HG03196 (cell line): ENCODE measurements at regions not wholly inside any gene's neighbourhood (a gene's known extent, or its start where the extent isn't known, plus 50 kb on each side); places are given as distances from the start of the nearest gene placed in this dataset.
"Not testable (repeated sequence)": the region's sequence is repeated elsewhere in the genome, so short reads cannot be mapped to it uniquely, and the experiment has no call there.

ENCODE experiments used
- ATAC-seq: cut with Tn5 transposase; IDR thresholded peaks from one replicate; pipeline ENCODE4 v1.9.1; 2021; ENCODE audit not compliant: unreplicated experiment

- no peak for ATAC-seq
Measured at GRCh38 chr11:23429569-23429968, 569.3 kb upstream of the CCDC179 start.

- no peak for ATAC-seq
Measured at GRCh38 chr11:23453522-23453921, 593.2 kb upstream of the CCDC179 start.

- no peak for ATAC-seq
Measured at GRCh38 chr11:23455321-23455891, 595.1 kb upstream of the CCDC179 start.

- ATAC-seq, result no peak
Measured at GRCh38 chr11:23457641-23458040, 597.4 kb upstream of the CCDC179 start.

DNA sequence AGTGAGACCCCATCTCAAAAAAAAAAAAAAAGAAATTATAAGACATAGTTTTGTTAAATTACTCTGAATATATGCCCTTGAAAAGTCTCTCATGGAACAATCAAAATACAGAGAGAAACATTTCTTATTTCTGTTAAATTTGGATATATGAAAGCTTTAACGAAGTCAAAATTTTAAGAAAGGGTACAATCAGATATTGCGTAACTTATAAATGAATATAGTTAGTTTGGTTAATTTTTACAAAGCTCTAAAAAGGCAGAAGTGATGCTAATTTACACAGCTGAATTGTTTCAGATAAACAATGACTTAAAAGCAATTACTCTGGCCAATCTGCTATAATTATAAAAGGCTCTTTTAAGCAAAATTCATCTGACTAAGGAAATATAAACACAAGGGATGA lies 611.6 kb upstream of the CCDC179 start:
- ATAC-seq, result no peak

DNA sequence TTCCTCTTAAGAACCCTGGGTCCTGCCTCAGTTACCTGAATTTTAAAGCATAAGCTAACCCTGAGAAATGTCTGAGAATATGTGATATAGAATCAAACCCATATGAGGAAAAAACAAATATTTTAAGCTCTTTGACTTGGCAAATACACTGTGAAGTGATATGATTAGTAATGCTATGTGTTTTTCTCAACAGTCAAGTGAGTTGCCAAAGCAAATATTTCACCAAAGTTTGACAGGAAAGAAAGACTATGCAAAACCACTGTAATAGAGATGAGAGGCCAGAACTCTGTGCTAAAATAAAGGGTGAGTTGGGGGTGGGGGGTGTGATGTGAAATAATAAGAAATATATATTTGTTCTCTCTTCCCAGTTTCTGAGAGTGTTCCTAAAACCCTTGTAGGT lies 613.5 kb upstream of the CCDC179 start:
- no peak for ATAC-seq

DNA sequence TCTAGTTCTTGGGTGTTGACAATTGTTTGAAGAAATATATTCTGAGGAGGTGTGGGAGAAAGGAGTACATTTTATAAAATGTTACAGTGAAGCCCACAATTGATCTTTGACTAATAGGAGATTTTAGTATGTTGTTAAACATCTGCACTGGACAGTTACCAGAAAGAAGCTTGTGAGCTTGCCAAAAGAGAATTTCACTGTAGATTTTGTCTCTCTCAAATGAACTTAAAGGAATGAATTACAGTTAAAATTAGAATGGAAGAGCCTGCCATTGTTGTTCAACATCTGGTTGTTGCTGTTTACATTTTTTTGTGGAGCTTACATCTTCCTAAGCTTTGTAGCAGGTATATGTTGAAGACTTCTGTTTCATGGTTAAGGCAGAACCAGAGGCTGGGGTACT lies 620.5 kb upstream of the CCDC179 start:
- no peak for ATAC-seq

DNA sequence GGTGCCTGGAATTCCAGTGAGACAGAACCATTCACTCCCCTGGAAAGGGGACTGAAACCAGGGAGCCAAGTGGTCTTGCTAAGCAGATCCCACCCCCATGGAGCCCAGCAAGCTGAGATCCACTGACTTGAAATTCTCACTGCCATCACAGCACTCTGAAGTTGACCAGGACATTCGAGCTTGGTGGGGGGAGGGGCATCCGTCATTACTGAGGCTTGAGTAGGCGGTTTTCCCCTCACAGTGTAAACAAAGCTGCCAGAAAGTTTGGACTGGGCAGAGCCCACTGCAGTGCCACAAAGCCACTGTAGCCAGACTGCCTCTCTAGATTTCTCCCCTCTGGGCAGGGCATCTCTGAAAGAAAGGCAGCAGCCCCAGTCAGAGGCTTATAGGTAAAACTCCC lies 623.9 kb upstream of the CCDC179 start:
- ATAC-seq, result not testable (repeated sequence)

GRCh38 chr11:23484618-23485017 lies 624.3 kb upstream of the CCDC179 start:
- not testable (repeated sequence) for ATAC-seq

DNA sequence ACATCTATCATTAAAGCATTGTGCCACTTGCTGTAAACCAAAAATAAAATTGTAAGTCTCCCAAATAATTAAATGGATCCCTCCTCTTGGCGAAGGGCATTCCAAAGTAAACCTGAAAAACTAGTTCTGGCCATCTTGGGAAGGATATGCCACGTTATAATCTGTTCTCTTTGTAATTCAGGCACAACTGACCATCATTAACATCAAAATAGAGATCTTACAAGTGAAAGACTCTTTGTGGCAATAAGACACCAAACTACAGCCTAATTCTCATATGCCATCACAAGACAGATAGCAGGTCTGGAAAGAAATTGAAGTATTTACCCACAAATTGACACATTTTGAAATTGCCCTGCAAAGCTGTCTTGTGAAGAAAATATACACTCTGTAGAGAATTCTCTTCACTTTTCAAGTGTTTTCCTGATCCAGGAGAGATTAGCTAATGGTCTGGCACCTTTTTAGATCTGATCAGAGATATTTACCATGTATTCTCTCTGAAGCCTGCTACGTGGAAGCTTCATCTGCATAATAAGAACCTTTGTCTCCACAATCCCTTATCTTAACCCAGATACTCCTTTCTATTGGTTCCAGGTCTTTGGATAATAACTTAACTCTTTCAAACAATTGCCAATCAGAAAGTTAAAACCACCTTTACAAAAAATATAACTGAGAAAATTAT lies 630.4 kb upstream of the CCDC179 start:
- ATAC-seq, result no peak

GRCh38 chr11:23494981-23495380 lies 634.7 kb upstream of the CCDC179 start:
- no peak for ATAC-seq

GRCh38 chr11:23496340-23496739 lies 636.1 kb upstream of the CCDC179 start:
- ATAC-seq, result no peak

- no peak for ATAC-seq
Measured at GRCh38 chr11:23497040-23497439, 636.8 kb upstream of the CCDC179 start.

- no peak for ATAC-seq
Measured at GRCh38 chr11:23502389-23502788, 642.1 kb upstream of the CCDC179 start.

DNA sequence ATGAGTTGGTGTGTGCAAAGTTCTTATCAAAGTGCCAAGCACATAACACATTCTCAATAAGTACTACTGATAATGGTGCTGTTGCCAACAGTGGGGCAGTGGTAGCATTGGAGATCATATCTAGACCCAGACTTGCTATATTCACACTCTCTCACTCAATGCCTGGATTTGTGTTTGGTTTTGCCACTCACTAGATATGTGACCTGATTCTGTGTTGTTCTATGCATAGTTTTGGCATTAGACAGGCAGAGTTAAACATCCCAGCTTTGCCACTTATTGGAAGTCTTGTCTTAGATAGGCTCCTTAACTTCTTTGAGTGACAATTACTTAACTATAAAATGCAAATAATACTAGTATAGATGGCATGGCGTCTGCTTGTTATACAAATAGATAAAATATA lies 642.6 kb upstream of the CCDC179 start:
- no peak for ATAC-seq

DNA sequence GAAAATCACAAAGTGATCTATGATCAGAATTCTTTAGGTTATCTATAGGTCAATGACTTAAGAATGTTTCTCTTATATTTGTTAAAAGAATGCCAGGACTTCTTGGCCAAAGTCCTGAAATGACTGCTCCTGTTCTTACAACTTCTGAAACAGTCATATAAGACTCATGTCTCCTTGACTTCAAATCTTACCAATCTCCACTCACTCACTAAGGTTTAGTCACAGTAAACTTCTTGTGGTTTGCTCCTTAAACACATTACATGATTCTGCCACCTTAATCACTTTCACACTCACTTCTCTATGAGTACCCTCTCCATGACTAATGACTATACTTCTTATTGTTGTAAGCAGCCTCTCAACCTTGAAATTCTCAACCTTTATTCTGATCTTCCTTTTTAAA lies 648.7 kb upstream of the CCDC179 start:
- no peak for ATAC-seq

GRCh38 chr11:23509821-23510220 lies 649.5 kb upstream of the CCDC179 start:
- no peak for ATAC-seq

DNA sequence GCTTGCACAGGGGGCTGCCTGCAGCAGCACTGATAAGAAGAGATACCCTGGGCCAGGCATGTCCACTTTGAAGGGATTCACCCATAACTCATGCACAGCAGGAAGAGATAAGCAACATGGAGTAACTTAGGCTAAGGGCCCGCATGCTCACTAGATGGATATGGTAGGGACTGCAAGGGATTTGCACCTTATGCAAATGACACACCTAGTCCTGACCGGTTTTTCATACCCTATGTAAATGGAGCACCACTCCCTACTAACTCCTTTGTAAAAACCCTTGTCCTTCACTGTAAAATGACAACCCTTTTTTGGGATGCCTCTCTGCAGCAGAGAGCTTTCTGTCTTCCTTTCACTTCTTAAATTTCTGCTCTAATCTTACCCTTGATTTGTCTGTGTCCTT lies 658.9 kb upstream of the CCDC179 start:
- ATAC-seq, result no peak

GRCh38 chr11:23520226-23520960 lies 660.1 kb upstream of the CCDC179 start:
- no peak for ATAC-seq

DNA sequence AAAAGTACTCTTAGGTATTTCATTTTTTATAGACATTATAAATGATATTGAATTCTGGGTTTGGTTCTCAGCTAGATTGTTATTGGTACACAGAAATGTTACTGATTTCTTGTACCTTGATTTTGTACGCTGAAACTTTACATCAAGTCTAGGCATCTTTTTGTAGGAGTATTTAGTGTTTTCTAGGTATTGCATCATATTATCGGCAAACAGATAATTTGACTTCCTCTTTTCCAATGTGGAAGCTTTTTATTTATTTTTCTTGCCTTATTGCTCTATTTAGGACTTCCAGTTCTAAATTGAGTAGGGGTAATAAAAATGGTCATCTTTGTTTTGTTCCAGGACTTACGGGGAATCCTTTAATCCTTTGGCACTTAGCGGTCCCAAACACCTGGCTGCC lies 676.6 kb upstream of the CCDC179 start:
- no peak for ATAC-seq

GRCh38 chr11:23539556-23539955 lies 679.3 kb upstream of the CCDC179 start:
- no peak for ATAC-seq

DNA sequence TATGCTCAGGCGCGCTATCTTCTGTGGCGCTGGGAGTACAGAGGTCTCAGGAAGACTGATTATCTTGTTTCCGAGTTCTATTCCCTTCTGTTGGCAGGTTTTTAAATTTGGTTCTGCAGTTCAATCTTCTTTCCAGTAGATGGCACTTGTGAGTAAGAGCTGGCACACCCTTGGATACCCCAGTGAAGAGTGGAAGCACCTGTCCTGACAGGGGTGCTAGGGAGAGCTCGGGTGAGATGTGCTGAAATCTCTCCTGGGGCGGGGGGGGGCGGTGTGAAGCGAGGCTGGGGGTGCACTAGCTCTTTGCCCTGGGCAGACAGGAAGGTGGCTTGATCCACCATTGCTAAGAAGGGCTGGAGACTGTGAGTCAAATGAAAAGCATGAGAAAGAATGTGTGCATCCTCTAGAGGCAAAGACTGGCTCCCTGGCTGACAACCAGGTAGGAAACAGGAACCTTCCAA lies 679.9 kb upstream of the CCDC179 start:
- ATAC-seq, result peak; percentile 92
